Activated T-cell treated with anti-CD3 and anti-CD28 coated beads for 24 hours (primary cell): ENCODE measurements at regions not wholly inside any gene's neighbourhood (a gene's known extent, or its start where the extent isn't known, plus 50 kb on each side); places are given as distances from the start of the nearest gene placed in this dataset.
A peak's percentile ranks its signal among the peaks of the same experiment; 100 is the strongest.

Experiments used
- DNase-seq: peaks from one replicate; pipeline ENCODE4 v3.0.0-alpha.2; 2020; ENCODE audit warnings: low read depth

- no peak for DNase-seq
Measured at GRCh38 chr18:2313332-2313731, 258.0 kb downstream of the METTL4 start.

- no peak for DNase-seq
Measured at GRCh38 chr18:2316082-2316750, 255.1 kb downstream of the METTL4 start.

- DNase-seq, result no peak
Measured at GRCh38 chr18:2316751-2317696, 254.3 kb downstream of the METTL4 start.

GRCh38 chr18:2324459-2324858, 246.8 kb downstream of the METTL4 start:
- DNase-seq, result no peak

- DNase-seq, result no peak
Measured at GRCh38 chr18:2325308-2325849, 245.9 kb downstream of the METTL4 start.

- no peak for DNase-seq
Measured at GRCh38 chr18:2325933-2326332, 245.4 kb downstream of the METTL4 start.

GRCh38 chr18:2326999-2327398, 244.3 kb downstream of the METTL4 start:
- no peak for DNase-seq

- DNase-seq, result no peak
Measured at GRCh38 chr18:2330764-2331163, 240.5 kb downstream of the METTL4 start.

GRCh38 chr18:2331491-2331890, 239.8 kb downstream of the METTL4 start:
- no peak for DNase-seq

- DNase-seq, result no peak
Measured at GRCh38 chr18:2336690-2337392, 234.5 kb downstream of the METTL4 start.

- peak; percentile 20 for DNase-seq
Measured at GRCh38 chr18:2337552-2338141, 233.7 kb downstream of the METTL4 start.

GRCh38 chr18:2338601-2339000, 232.7 kb downstream of the METTL4 start:
- no peak for DNase-seq

GRCh38 chr18:2340335-2340734, 231.0 kb downstream of the METTL4 start:
- no peak for DNase-seq

GRCh38 chr18:2348003-2348402, 223.3 kb downstream of the METTL4 start:
- no peak for DNase-seq

GRCh38 chr18:2351126-2351850, 220.0 kb downstream of the METTL4 start:
- no peak for DNase-seq

GRCh38 chr18:2354292-2354691, 217.0 kb downstream of the METTL4 start:
- no peak for DNase-seq

- no peak for DNase-seq
Measured at GRCh38 chr18:2356906-2357305, 214.4 kb downstream of the METTL4 start.

GRCh38 chr18:2360861-2361260, 210.4 kb downstream of the METTL4 start:
- no peak for DNase-seq

GRCh38 chr18:2368102-2368501, 203.2 kb downstream of the METTL4 start:
- no peak for DNase-seq

- no peak for DNase-seq
Measured at GRCh38 chr18:2376707-2377106, 194.6 kb downstream of the METTL4 start.

- no peak for DNase-seq
Measured at GRCh38 chr18:2380101-2380500, 191.2 kb downstream of the METTL4 start.
